SK-N-MC (cell line): ENCODE measurements at regions not wholly inside any gene's neighbourhood (a gene's known extent, or its start where the extent isn't known, plus 50 kb on each side); places are given as distances from the start of the nearest gene placed in this dataset.

ENCODE experiments used
- EZH2 ChIP-seq: fragments of 200-600 bp; sonication (generic); IDR thresholded peaks from one replicate; pipeline ENCODE4 v1.6.1; 2017; ENCODE audit warnings: antibody characterized with exemption
- FOXP2 ChIP-seq: optimal IDR thresholded peaks from 2 replicates; pipeline ENCODE3; 2011; ENCODE audit warnings: mild to moderate bottlenecking, moderate library complexity; ENCODE audit not compliant: insufficient read depth; ENCODE audit errors: extremely low read length, control extremely low read depth
- POLR2AphosphoS5 ChIP-seq: IDR thresholded peaks from 2 replicates; pipeline ENCODE4 v1.6.1; 2012; ENCODE audit warnings: mild to moderate bottlenecking, low read depth, low read length, borderline replicate concordance

DNA sequence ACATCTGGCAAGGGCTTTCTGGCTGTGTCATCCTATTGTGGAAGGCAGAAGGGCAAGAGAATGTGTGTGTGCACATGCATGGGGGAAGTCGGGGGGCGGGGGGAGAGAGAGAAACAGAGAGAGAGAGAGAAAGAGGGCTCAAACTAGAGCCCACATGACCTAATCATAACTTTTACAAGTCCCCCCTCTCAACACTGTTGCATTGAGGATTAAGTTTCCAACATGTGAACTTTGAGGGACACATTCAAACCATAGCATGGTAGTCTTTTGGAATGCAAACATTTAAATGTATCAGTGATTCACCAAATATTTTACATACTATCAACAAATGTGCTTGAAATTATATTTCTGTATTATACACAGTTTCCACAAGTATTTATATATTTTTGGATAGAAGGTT is 655.4 kb upstream of the B3GALT2 start:
- no peak for TF ChIP-seq POLR2AphosphoS5
- TF ChIP-seq EZH2 = no peak
- TF ChIP-seq FOXP2 = no peak
